Fibroblast of villous mesenchyme (primary cell): ENCODE measurements at regions not wholly inside any gene's neighbourhood (a gene's known extent, or its start where the extent isn't known, plus 50 kb on each side); places are given as distances from the start of the nearest gene placed in this dataset.

Source experiments
- DNase-seq: peaks from one replicate; pipeline ENCODE4 v3.0.0-alpha.2; 2010; ENCODE audit warnings: low read depth
- H3K4me3 ChIP-seq: 2 replicates; pipeline ENCODE4 v1.5.1; 2011; ENCODE audit warnings: low read depth, mild to moderate bottlenecking, low read length
- CTCF ChIP-seq: IDR thresholded peaks from 2 replicates; pipeline ENCODE4 v1.5.1; 2012; ENCODE audit warnings: low read depth, mild to moderate bottlenecking, low read length; ENCODE audit not compliant: insufficient read depth

- TF ChIP-seq CTCF, result no peak
- no peak overlapping the region for H3K4me3 ChIP-seq
- no peak for DNase-seq
Measured at GRCh38 chr7:33661430-33662160, 243.7 kb upstream of the BMPER start.

- no peak overlapping the region for H3K4me3 ChIP-seq
- no peak for DNase-seq
- no peak for TF ChIP-seq CTCF
Measured at GRCh38 chr7:33666531-33666930, 238.8 kb upstream of the BMPER start.

- no peak for DNase-seq
- H3K4me3 ChIP-seq, result no peak overlapping the region
- TF ChIP-seq CTCF, result no peak
Measured at GRCh38 chr7:33667196-33667595, 238.1 kb upstream of the BMPER start.

- H3K4me3 ChIP-seq, result no peak overlapping the region
- no peak for TF ChIP-seq CTCF
- no peak for DNase-seq
Measured at GRCh38 chr7:33669251-33669670, 236.1 kb upstream of the BMPER start.

- no peak for TF ChIP-seq CTCF
- DNase-seq, result no peak
Measured at GRCh38 chr7:33671531-33672262, 233.6 kb upstream of the BMPER start.

GRCh38 chr7:33673029-33673700 is 232.2 kb upstream of the BMPER start:
- peak; percentile 16 for TF ChIP-seq CTCF
- H3K4me3 ChIP-seq, result no peak overlapping the region
- DNase-seq, result no peak

More at GRCh38 chr7:33671531-33672262, 233.6 kb upstream of the BMPER start:
- H3K4me3 ChIP-seq, result no peak overlapping the region
